Ectodermal cell (in vitro differentiated cells): ENCODE measurements at regions not wholly inside any gene's neighbourhood (a gene's known extent, or its start where the extent isn't known, plus 50 kb on each side); places are given as distances from the start of the nearest gene placed in this dataset.
"Not testable (repeated sequence)": the region's sequence is repeated elsewhere in the genome, so short reads cannot be mapped to it uniquely, and the experiment has no call there.

Source experiments
- H3K27ac ChIP-seq: 2 replicates; pipeline ENCODE4 v1.7.0; 2013; ENCODE audit warnings: mild to moderate bottlenecking, low read depth, low read length; ENCODE audit not compliant: insufficient read depth, poor library complexity, severe bottlenecking
- H3K27me3 ChIP-seq: 2 replicates; pipeline ENCODE4 v1.7.0; 2013; ENCODE audit warnings: mild to moderate bottlenecking, low read length; ENCODE audit not compliant: insufficient read depth, control insufficient read depth, poor library complexity, severe bottlenecking
- H3K36me3 ChIP-seq: one replicate; pipeline ENCODE4 v1.7.0; 2013; ENCODE audit warnings: low read length; ENCODE audit not compliant: control insufficient read depth, insufficient read depth
- H3K4me1 ChIP-seq: one replicate; pipeline ENCODE4 v1.7.0; 2013; ENCODE audit warnings: low read length; ENCODE audit not compliant: control insufficient read depth, insufficient read depth
- H3K4me3 ChIP-seq: 2 replicates; pipeline ENCODE4 v1.7.0; 2013; ENCODE audit warnings: low read depth, low read length, control low read depth; ENCODE audit not compliant: insufficient read depth
- H3K9me3 ChIP-seq: 2 replicates; pipeline ENCODE4 v1.7.0; 2013; ENCODE audit warnings: mild to moderate bottlenecking, low read length, moderate library complexity; ENCODE audit not compliant: control insufficient read depth
- WGBS, 2 experiments: methylation state at CpG; one replicate each; pipeline ENCODE4 v1.1.7; 2013; ENCODE audit warnings: missing lambda C conversion rate in 2 of 2; 5-methylcytosine and 5-hydroxymethylcytosine counted together

DNA sequence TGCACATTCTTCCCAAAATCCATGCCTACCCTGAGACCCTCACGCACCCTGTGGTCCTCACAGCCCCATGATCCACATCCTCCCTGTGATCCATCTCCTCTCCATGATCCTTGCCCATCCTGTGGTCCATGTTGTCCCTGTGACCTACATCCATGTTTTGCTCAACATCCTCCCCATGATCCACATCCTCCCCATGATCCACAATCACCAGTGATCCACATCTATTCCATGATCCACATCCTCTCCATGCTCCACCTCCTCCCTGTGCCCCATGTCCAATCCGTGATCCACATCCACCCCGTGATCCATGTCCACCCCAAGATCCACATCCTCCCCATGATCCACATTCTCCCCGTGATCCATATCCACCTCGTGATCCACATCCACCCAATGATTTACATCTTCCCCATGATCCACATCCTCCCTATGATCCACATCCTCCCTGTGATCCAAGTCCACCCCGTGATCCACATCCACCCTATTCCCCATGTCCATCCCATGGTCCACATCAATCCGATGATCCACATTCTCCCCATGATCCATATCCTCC is 281.2 kb downstream of the MYCN start:
- 81 to 82% methylated on average over 7 of the region's 7 CpGs for WGBS, 2 experiments
- Histone ChIP-seq H3K9me3 (no peaks in the 10 kb centered on the region), H3K4me3 (no peak overlapping the region), H3K27ac (no peak overlapping the region), H3K36me3 (no peaks in the 10 kb centered on the region), H3K4me1 (peaks cover 35% of the 10 kb centered on the region), H3K27me3 (no peaks in the 10 kb centered on the region)

DNA sequence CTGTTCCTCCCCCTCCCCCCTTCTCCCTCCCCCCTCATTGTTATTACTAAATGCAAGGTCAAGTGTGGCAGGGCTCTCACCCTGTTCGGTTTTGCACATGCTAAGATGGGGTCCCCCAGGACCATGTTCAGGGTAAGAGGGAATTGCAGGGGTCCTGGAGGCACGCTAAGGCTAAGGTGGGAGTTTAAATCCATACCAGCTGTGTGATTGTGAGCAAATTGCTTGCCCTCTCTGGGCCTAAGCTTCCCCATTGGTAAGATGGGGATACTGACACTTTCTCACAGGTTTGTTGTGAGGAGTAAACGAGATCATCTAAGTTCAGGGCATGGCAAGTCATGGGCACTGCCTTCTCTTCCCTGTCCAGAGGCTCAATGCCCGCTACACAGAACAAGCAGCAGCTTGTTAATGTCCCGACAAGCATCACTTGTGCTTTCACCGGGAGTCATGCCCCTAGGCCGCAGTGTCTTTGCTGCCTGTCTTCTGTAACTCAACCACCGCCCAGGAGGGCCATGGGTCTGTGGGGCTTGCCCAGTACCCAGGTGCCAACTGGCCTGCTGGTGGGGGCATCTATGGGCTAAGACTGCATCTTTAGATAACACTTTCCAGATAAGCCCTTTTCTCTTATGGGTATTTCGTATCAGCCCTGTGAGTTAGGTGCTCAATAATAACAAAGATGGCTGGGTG is 279.1 kb downstream of the MYCN start:
- WGBS, 2 experiments, result 92 to 94% methylated on average over 9 of the region's 9 CpGs
- peaks cover 38% of the 10 kb centered on the region for H3K4me1 ChIP-seq
- no peaks in the 10 kb centered on the region for H3K36me3 ChIP-seq
- no peaks in the 10 kb centered on the region for H3K27me3 ChIP-seq
- no peak overlapping the region for H3K27ac ChIP-seq
- H3K4me3 ChIP-seq, result no peak overlapping the region
- no peaks in the 10 kb centered on the region for H3K9me3 ChIP-seq

GRCh38 chr2:16218625-16219024 is 278.3 kb downstream of the MYCN start:
- 41 to 50% methylated on average over 3 of the region's 3 CpGs for WGBS, 2 experiments
- Histone ChIP-seq H3K9me3 (no peaks in the 10 kb centered on the region), H3K36me3 (no peaks in the 10 kb centered on the region), H3K27me3 (no peaks in the 10 kb centered on the region), H3K4me1 (peaks cover 30% of the 10 kb centered on the region), H3K4me3 (no peak overlapping the region), H3K27ac (no peak overlapping the region)

GRCh38 chr2:16218161-16218560 is 277.8 kb downstream of the MYCN start:
- no peaks in the 10 kb centered on the region for H3K9me3 ChIP-seq
- no peaks in the 10 kb centered on the region for H3K36me3 ChIP-seq
- H3K4me1 ChIP-seq, result peaks cover 25% of the 10 kb centered on the region
- 74 to 76% methylated on average over 5 of the region's 5 CpGs for WGBS, 2 experiments
- no peak overlapping the region for H3K27ac ChIP-seq
- no peak overlapping the region for H3K4me3 ChIP-seq
- no peaks in the 10 kb centered on the region for H3K27me3 ChIP-seq

DNA sequence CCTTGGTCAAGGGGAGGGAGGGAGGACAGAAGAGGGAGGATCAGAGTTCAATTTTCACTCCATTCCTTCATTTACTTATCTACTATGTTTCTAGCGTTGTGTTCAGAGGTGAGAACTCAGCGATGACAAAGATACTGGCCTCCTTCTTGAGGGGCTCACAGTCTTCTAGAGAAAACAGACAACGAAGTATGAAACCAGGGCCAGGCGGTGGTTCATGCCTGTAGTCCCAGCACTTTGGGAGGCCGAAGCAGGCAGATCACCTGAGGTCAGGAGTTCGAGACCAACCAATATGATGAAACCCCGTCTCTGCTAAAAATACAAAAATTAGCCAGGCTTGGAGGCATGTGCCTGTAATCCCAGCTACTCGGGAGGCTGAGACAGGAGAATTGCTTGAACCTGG is 277.4 kb downstream of the MYCN start:
- H3K9me3 ChIP-seq, H3K27ac ChIP-seq, H3K36me3 ChIP-seq, H3K27me3 ChIP-seq, H3K4me3 ChIP-seq: not testable (repeated sequence)
- WGBS, 2 experiments, result 92 to 94% methylated on average over 8 of the region's 8 CpGs
- peaks cover 22% of the 10 kb centered on the region for H3K4me1 ChIP-seq

- 87 to 95% methylated on average over 4 of the region's 4 CpGs for WGBS, 2 experiments
- Histone ChIP-seq H3K27ac (no peak overlapping the region), H3K36me3 (no peaks in the 10 kb centered on the region), H3K4me1 (peaks cover 18% of the 10 kb centered on the region), H3K9me3 (no peaks in the 10 kb centered on the region), H3K4me3 (no peak overlapping the region), H3K27me3 (no peaks in the 10 kb centered on the region)
Observed at GRCh38 chr2:16217291-16217690, 276.9 kb downstream of the MYCN start.

GRCh38 chr2:16216558-16216945 is 276.2 kb downstream of the MYCN start:
- WGBS, 2 experiments, result 90 to 92% methylated on average over 11 of the region's 11 CpGs
- peaks cover 15% of the 10 kb centered on the region for H3K4me1 ChIP-seq
- H3K9me3 ChIP-seq, result peaks cover 2% of the 10 kb centered on the region
- H3K27me3 ChIP-seq, result no peaks in the 10 kb centered on the region
- no peak overlapping the region for H3K27ac ChIP-seq
- H3K36me3 ChIP-seq, result no peaks in the 10 kb centered on the region
- no peak overlapping the region for H3K4me3 ChIP-seq

- H3K4me3 ChIP-seq, result no peak overlapping the region
- H3K36me3 ChIP-seq, result no peaks in the 10 kb centered on the region
- H3K9me3 ChIP-seq, result peaks cover 2% of the 10 kb centered on the region
- no peak overlapping the region for H3K27ac ChIP-seq
- H3K27me3 ChIP-seq, result no peaks in the 10 kb centered on the region
- WGBS, 2 experiments, result 88 to 92% methylated on average over 16 of the region's 16 CpGs
- peaks cover 15% of the 10 kb centered on the region for H3K4me1 ChIP-seq
Observed at GRCh38 chr2:16215902-16216557, 275.7 kb downstream of the MYCN start.

DNA sequence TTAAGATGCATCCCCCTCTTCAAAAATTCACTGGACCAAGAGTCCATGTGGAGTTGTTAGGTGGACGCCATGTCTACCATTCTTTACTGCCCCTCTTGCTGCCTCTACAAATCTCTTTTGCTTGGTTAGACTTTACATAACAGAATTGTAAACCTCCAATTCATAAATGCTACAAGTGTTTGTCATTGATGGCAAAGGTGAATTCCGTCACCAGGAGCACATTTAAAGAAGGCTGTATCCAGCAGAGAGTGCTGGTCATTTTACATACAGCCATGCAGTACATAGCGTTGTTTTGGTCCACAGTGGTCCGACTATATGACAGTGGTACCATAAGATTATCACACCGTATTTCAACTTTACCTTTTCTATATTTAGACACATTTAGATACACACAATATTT is 274.5 kb downstream of the MYCN start:
- Histone ChIP-seq H3K9me3 (peaks cover 2% of the 10 kb centered on the region), H3K4me1 (peaks cover 15% of the 10 kb centered on the region), H3K27me3 (no peaks in the 10 kb centered on the region), H3K27ac (no peak overlapping the region), H3K36me3 (no peaks in the 10 kb centered on the region), H3K4me3 (no peak overlapping the region)
- 93 to 96% methylated on average over 5 of the region's 5 CpGs for WGBS, 2 experiments

DNA sequence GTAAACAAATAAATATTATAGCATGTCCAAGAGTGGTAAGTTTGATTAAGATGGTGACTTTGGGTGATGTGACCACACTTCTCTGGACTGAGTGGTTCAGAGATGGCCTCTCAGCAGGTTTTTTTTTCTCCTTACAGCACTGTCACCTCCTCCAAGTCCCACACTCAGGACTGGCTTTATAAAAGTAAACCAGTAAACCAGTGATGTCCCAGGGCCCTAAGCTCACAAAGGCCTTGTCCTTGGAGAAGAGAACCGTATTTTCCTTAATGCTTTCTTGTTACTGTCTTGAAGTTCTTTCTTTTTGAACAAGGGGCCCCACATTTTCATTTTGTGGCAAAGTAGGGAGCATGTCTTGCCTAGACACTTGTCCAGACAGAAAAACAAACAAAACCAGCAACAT is 274.0 kb downstream of the MYCN start:
- 95 to 96% methylated on average over 1 of the region's 1 CpG for WGBS, 2 experiments

More for the DNA sequence above, 274.0 kb downstream of the MYCN start:
- H3K9me3 ChIP-seq, result peaks cover 2% of the 10 kb centered on the region
- no peak overlapping the region for H3K27ac ChIP-seq
- peaks cover 15% of the 10 kb centered on the region for H3K4me1 ChIP-seq
- no peaks in the 10 kb centered on the region for H3K36me3 ChIP-seq
- H3K27me3 ChIP-seq, result no peaks in the 10 kb centered on the region
- no peak overlapping the region for H3K4me3 ChIP-seq
